Activated T-helper 2 cell treated with anti-CD3 and anti-CD28 coated beads, Interferon-gamma antibody, Interleukin-2, Interleukin-4, amounts not matched to agents 10 μg/mL and 5 μg/mL and 100 μg/mL, durations not matched to agents 14 hours and 24 hours and 36 hours (primary cell): ENCODE measurements at regions not wholly inside any gene's neighbourhood (a gene's known extent, or its start where the extent isn't known, plus 50 kb on each side); places are given as distances from the start of the nearest gene placed in this dataset.

ENCODE experiments used
- DNase-seq: peaks from one replicate; pipeline ENCODE4 v3.0.0; 2021; ENCODE audit warnings: low spot score
- H3K27ac Mint-ChIP-seq: one replicate; pipeline ENCODE4 v1.8.0; 2021; ENCODE audit warnings: mixed read lengths
- H3K27me3 Mint-ChIP-seq: one replicate; pipeline ENCODE4 v1.8.0; 2021; ENCODE audit warnings: low read depth, mixed read lengths
- H3K36me3 Mint-ChIP-seq: one replicate; pipeline ENCODE4 v1.8.0; 2021; ENCODE audit warnings: low read depth, mixed read lengths
- H3K4me1 Mint-ChIP-seq: one replicate; pipeline ENCODE4 v1.8.0; 2021; ENCODE audit warnings: low read depth, mixed read lengths
- H3K4me3 Mint-ChIP-seq: one replicate; pipeline ENCODE4 v1.8.0; 2021; ENCODE audit warnings: low read depth, mild to moderate bottlenecking, moderate library complexity, mixed read lengths
- H3K9me3 Mint-ChIP-seq: one replicate; pipeline ENCODE4 v1.8.0; 2021; ENCODE audit warnings: mixed read lengths
- intact Hi-C: fragments of 100-400 bp; cut with micrococcal nuclease; formaldehyde crosslinking; loops from one replicate; pipeline ENCODE4 v1.15.1; 2023

- H3K36me3 Mint-ChIP-seq, result no peaks in the 10 kb centered on the region
- H3K27me3 Mint-ChIP-seq, result peaks cover 21% of the 10 kb centered on the region
- H3K4me1 Mint-ChIP-seq, result no peaks in the 10 kb centered on the region
- H3K27ac Mint-ChIP-seq, result no peak overlapping the region
- DNase-seq, result no peak
- no peaks in the 10 kb centered on the region for H3K9me3 Mint-ChIP-seq
- intact Hi-C loops, result no loop called here
- H3K4me3 Mint-ChIP-seq, result no peak overlapping the region
Observed at GRCh38 chr6:41446907-41447545, 99.2 kb upstream of the FOXP4 start.

DNA sequence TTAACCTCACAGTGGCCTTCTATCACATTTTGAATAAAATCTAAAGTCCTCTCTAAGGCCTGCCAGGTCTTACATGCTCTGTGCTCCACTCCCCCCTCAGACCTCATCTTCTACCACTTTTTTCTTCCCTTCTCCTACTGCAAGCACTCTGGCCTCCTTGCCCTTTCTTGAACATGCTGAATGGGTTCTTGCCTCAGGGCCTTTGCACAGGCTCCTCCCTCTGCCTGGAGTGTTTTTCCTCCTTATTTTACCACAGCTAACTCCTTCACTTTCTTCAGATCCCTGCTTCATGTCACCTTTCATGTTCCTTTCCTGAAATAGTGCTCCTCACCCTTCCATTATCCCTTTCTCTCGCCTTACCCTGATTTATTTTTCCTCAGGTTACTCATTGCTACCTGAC, 97.9 kb upstream of the FOXP4 start:
- Mint-ChIP-seq H3K4me3 (no peak overlapping the region), H3K27me3 (peaks cover 18% of the 10 kb centered on the region), H3K9me3 (no peaks in the 10 kb centered on the region), H3K36me3 (no peaks in the 10 kb centered on the region), H3K4me1 (no peaks in the 10 kb centered on the region), H3K27ac (no peak overlapping the region)
- DNase-seq, result no peak
- intact Hi-C loops, result no loop called here

DNA sequence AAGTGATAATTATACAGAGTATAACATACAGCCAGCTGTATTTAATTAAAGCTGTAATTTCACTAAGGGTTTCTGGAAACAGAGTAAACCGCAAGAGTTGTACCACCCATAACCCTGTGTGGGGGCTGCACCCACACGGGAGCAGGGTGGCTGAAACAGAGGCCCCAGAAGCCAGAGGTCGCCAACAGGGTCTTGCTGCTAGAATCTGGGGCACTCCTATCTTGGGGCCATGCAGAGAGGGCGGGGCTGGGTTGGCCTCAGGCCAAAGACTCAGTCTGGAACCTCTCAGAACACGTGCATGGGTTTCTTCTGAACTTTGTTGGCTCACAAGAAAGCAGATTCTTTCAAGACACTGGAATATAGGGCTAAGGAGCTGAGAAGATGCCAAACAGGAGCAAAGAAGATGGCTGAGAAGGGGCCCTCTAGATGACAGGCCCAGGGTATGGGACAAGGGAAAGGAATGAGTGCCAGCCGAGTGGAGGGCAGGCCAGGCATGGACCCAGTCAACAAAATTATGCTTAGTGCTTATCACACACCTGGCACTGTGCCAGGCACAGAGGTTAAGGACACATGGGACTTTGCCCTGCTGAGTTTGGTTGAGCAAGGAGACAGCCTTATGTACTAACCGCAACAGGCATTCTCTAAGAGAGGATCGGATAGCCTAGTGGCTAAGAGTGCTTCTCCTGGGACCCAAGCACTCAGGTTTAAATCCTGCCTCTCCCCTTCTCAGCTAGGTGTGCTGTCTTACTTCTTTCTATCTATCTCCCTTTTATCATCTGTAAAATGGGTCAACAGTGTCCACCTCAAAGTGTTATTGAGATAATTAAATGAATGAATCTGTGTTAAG, 96.6 kb upstream of the FOXP4 start:
- Mint-ChIP-seq H3K4me1 (no peaks in the 10 kb centered on the region), H3K36me3 (no peaks in the 10 kb centered on the region), H3K9me3 (no peaks in the 10 kb centered on the region), H3K4me3 (no peak overlapping the region), H3K27ac (no peak overlapping the region), H3K27me3 (peaks cover 7% of the 10 kb centered on the region)
- intact Hi-C loops, result no loop called here
- DNase-seq, result no peak

GRCh38 chr6:41450581-41450980, 95.6 kb upstream of the FOXP4 start:
- H3K36me3 Mint-ChIP-seq, result no peaks in the 10 kb centered on the region
- no peaks in the 10 kb centered on the region for H3K9me3 Mint-ChIP-seq
- intact Hi-C loops, result no loop called here
- H3K27me3 Mint-ChIP-seq, result peaks cover 1% of the 10 kb centered on the region
- DNase-seq, result no peak
- no peaks in the 10 kb centered on the region for H3K4me1 Mint-ChIP-seq
- H3K4me3 Mint-ChIP-seq, result no peak overlapping the region
- no peak overlapping the region for H3K27ac Mint-ChIP-seq

GRCh38 chr6:41451039-41451438, 95.1 kb upstream of the FOXP4 start:
- no peaks in the 10 kb centered on the region for H3K36me3 Mint-ChIP-seq
- DNase-seq, result no peak
- H3K27me3 Mint-ChIP-seq, result peaks cover 1% of the 10 kb centered on the region
- no peaks in the 10 kb centered on the region for H3K4me1 Mint-ChIP-seq
- intact Hi-C loops, result no loop called here
- H3K9me3 Mint-ChIP-seq, result no peaks in the 10 kb centered on the region
- H3K4me3 Mint-ChIP-seq, result no peak overlapping the region
- no peak overlapping the region for H3K27ac Mint-ChIP-seq

DNA sequence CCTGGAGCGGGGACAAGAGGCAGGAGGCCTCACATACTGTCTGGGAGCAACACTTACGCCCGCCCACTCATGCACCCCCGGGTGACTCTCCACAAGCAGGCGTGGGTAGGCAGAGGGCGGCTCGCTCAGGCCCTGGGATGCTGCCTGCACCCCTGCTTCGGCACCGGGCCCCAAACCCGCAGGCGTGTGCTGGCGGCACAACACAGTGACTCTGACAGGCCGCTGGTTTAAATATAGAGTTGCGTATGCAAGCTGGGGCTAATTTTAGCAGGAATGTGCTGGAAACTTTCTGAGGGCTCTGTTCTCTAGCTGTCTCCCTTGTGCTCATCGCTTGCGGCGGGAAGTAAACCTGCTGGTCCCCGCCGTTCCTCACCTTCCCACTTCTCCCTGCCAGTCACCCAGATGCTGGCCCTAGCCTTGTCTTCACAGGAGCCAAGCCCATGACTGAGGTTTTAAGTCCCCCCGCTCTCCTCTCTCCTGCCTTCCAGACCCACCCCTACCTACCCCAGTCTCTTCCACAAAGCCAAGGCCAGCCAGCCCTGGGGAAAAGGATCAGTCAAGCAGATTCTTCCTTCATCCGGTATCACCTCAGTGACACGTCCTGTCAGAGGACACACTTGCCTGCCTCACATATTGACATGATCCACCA, 94.5 kb upstream of the FOXP4 start:
- H3K4me1 Mint-ChIP-seq, result no peaks in the 10 kb centered on the region
- peaks cover 1% of the 10 kb centered on the region for H3K27me3 Mint-ChIP-seq
- no peak overlapping the region for H3K4me3 Mint-ChIP-seq
- no peak for DNase-seq
- no peaks in the 10 kb centered on the region for H3K9me3 Mint-ChIP-seq
- H3K36me3 Mint-ChIP-seq, result no peaks in the 10 kb centered on the region
- no peak overlapping the region for H3K27ac Mint-ChIP-seq
- intact Hi-C loops, result no loop called here

GRCh38 chr6:41452763-41453162, 93.4 kb upstream of the FOXP4 start:
- Mint-ChIP-seq H3K36me3 (no peaks in the 10 kb centered on the region), H3K27me3 (peaks cover 1% of the 10 kb centered on the region), H3K9me3 (no peaks in the 10 kb centered on the region), H3K4me1 (no peaks in the 10 kb centered on the region), H3K4me3 (no peak overlapping the region), H3K27ac (no peak overlapping the region)
- intact Hi-C loops, result no loop called here
- DNase-seq, result no peak

GRCh38 chr6:41453244-41453643, 92.9 kb upstream of the FOXP4 start:
- intact Hi-C loops, result no loop called here
- Mint-ChIP-seq H3K27me3 (peaks cover 1% of the 10 kb centered on the region), H3K4me3 (no peak overlapping the region), H3K27ac (no peak overlapping the region), H3K9me3 (no peaks in the 10 kb centered on the region), H3K36me3 (no peaks in the 10 kb centered on the region), H3K4me1 (no peaks in the 10 kb centered on the region)
- no peak for DNase-seq

GRCh38 chr6:41454189-41454789, 91.9 kb upstream of the FOXP4 start:
- no peaks in the 10 kb centered on the region for H3K4me1 Mint-ChIP-seq
- H3K9me3 Mint-ChIP-seq, result no peaks in the 10 kb centered on the region
- H3K27ac Mint-ChIP-seq, result no peak overlapping the region
- H3K27me3 Mint-ChIP-seq, result peaks cover 6% of the 10 kb centered on the region
- no peak overlapping the region for H3K4me3 Mint-ChIP-seq
- H3K36me3 Mint-ChIP-seq, result no peaks in the 10 kb centered on the region
- DNase-seq, result no peak
- intact Hi-C loops, result no loop called here

DNA sequence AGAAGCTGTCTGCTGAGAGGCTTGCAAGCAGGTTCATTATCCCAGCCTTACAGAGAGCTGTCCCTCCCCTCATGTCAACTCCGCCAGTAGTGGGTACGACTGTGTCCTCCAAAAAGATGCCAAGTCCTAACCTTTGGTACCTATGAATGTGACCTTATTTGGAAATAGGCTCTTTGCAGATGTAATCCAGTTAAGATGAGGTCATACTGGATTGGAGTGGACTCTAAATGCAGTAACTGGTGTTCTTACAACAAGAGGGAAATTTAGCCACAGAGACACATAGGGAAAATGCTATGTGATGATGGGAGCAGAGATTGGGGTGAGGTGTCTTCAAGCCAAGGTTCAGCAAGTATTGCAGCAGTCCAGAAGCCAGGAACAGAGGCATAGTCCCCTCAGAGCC, 90.8 kb upstream of the FOXP4 start:
- Mint-ChIP-seq H3K4me1 (no peaks in the 10 kb centered on the region), H3K4me3 (no peak overlapping the region), H3K9me3 (no peaks in the 10 kb centered on the region), H3K27me3 (peaks cover 6% of the 10 kb centered on the region), H3K27ac (no peak overlapping the region), H3K36me3 (no peaks in the 10 kb centered on the region)
- DNase-seq, result no peak
- intact Hi-C loops, result no loop called here

DNA sequence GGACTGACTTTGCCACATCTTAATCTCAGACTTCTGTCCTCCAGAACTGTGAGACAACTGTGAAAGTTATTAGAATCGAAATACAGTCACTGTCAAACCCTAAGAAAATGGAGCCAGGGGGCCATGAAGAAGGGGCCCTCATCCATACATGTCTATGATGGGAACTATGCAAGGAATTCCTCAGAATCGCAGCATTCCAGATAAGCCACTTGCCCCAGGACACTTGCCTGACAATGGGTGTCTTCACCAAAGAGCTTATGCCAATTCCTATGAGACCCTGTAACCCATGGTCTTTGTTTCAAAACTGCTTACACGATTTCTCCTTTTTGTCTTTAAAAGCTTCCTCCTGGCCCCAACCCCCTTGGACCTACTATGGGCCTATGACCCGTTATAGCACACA, 90.4 kb upstream of the FOXP4 start:
- Mint-ChIP-seq H3K9me3 (no peaks in the 10 kb centered on the region), H3K27me3 (peaks cover 6% of the 10 kb centered on the region), H3K4me1 (no peaks in the 10 kb centered on the region), H3K4me3 (no peak overlapping the region), H3K27ac (no peak overlapping the region), H3K36me3 (no peaks in the 10 kb centered on the region)
- intact Hi-C loops, result no loop called here
- no peak for DNase-seq

- H3K4me3 Mint-ChIP-seq, result no peak overlapping the region
- H3K27me3 Mint-ChIP-seq, result peaks cover 5% of the 10 kb centered on the region
- H3K9me3 Mint-ChIP-seq, result no peaks in the 10 kb centered on the region
- no peaks in the 10 kb centered on the region for H3K4me1 Mint-ChIP-seq
- intact Hi-C loops, result no loop called here
- H3K36me3 Mint-ChIP-seq, result no peaks in the 10 kb centered on the region
- no peak overlapping the region for H3K27ac Mint-ChIP-seq
- DNase-seq, result no peak
Observed at GRCh38 chr6:41457303-41457670, 88.9 kb upstream of the FOXP4 start.

- Mint-ChIP-seq H3K27ac (no peak overlapping the region), H3K4me3 (no peak overlapping the region), H3K4me1 (no peaks in the 10 kb centered on the region), H3K9me3 (no peaks in the 10 kb centered on the region), H3K27me3 (peaks cover 13% of the 10 kb centered on the region), H3K36me3 (no peaks in the 10 kb centered on the region)
- intact Hi-C loops, result no loop called here
- DNase-seq, result no peak
Observed at GRCh38 chr6:41459738-41460137, 86.4 kb upstream of the FOXP4 start.
